HepG2 (cell line): ENCODE measurements at regions not wholly inside any gene's neighbourhood (a gene's known extent, or its start where the extent isn't known, plus 50 kb on each side); places are given as distances from the start of the nearest gene placed in this dataset.

Source experiments
- ARID5B ChIP-seq: IDR thresholded peaks from 2 replicates; pipeline ENCODE4 v1.4.0; 2020; ENCODE audit warnings: mild to moderate bottlenecking, missing genetic modification reagents
- MAFG ChIP-seq: sonication (generic); formaldehyde crosslinking; IDR thresholded peaks from 2 replicates; pipeline ENCODE4 v1.5.1; 2020; ENCODE audit warnings: mild to moderate bottlenecking, missing genetic modification reagents
- MEIS2 ChIP-seq: sonication (generic); formaldehyde crosslinking; IDR thresholded peaks from 2 replicates; pipeline ENCODE4 v1.9.0; 2021; ENCODE audit warnings: mild to moderate bottlenecking, missing genetic modification reagents
- NCOA2 ChIP-seq: sonication (generic); formaldehyde crosslinking; IDR thresholded peaks from 2 replicates; pipeline ENCODE4 v1.8.0; 2022; ENCODE audit warnings: inconsistent platforms
- PATZ1 ChIP-seq: sonication (generic); formaldehyde crosslinking; IDR thresholded peaks from 2 replicates; pipeline ENCODE4 v1.4.0; 2020; ENCODE audit warnings: missing genetic modification reagents
- POGZ ChIP-seq: sonication (generic); formaldehyde crosslinking; IDR thresholded peaks from 2 replicates; pipeline ENCODE4 v1.4.0; 2020; ENCODE audit warnings: mild to moderate bottlenecking, missing genetic modification reagents
- REPIN1 ChIP-seq: sonication (generic); formaldehyde crosslinking; IDR thresholded peaks from 2 replicates; pipeline ENCODE4 v1.8.0; 2022; ENCODE audit warnings: missing genetic modification reagents, low read depth, mild to moderate bottlenecking, borderline replicate concordance
- RFX1 ChIP-seq: fragments of 450-650 bp; IDR thresholded peaks from 2 replicates; pipeline ENCODE4 v1.6.1; 2017
- SP1 ChIP-seq, 2 experiments: fragments of 450-650 bp in 1 of 2; sonication (generic) in 1 of 2; formaldehyde crosslinking in 1 of 2; IDR thresholded peaks; 2 replicates each; pipeline versions ENCODE4 v1.4.0 to v1.6.1; 2016 to 2020; ENCODE audit warnings: missing genetic modification reagents in 1 of 2
- SSRP1 ChIP-seq: IDR thresholded peaks from 2 replicates; pipeline ENCODE4 v1.6.1; 2016; ENCODE audit warnings: control low read depth
- STAG1 ChIP-seq: sonication (generic); formaldehyde crosslinking; IDR thresholded peaks from 2 replicates; pipeline ENCODE4 v1.4.0; 2020; ENCODE audit warnings: missing genetic modification reagents
- TCF7L2 ChIP-seq: IDR thresholded peaks from 2 replicates; pipeline ENCODE4 v1.6.1; 2011; ENCODE audit warnings: mild to moderate bottlenecking, low read depth, low read length, moderate library complexity
- TSC22D2 ChIP-seq: sonication (generic); formaldehyde crosslinking; IDR thresholded peaks from 2 replicates; pipeline ENCODE4 v1.5.1; 2020; ENCODE audit warnings: missing genetic modification reagents, mild to moderate bottlenecking, borderline replicate concordance
- ZNF10 ChIP-seq: sonication (generic); formaldehyde crosslinking; IDR thresholded peaks from 2 replicates; pipeline ENCODE4 v1.4.0; 2020; ENCODE audit warnings: mild to moderate bottlenecking, low read depth, missing genetic modification reagents, borderline replicate concordance
- ZNF121 ChIP-seq: sonication (generic); formaldehyde crosslinking; IDR thresholded peaks from 2 replicates; pipeline ENCODE4 v1.5.0; 2020; ENCODE audit warnings: mild to moderate bottlenecking, missing genetic modification reagents
- ZNF414 ChIP-seq: sonication (generic); formaldehyde crosslinking; IDR thresholded peaks from 2 replicates; pipeline ENCODE4 v1.5.0; 2020; ENCODE audit warnings: missing genetic modification reagents
- ZNF607 ChIP-seq: sonication (generic); formaldehyde crosslinking; IDR thresholded peaks from 2 replicates; pipeline ENCODE4 v1.5.1; 2020; ENCODE audit warnings: missing genetic modification reagents, mild to moderate bottlenecking, borderline replicate concordance
- TF ChIP-seq, protein P1 (sequence below): sonication (generic); formaldehyde crosslinking; IDR thresholded peaks from 2 replicates; pipeline ENCODE4 v1.9.0; 2021; ENCODE audit warnings: mild to moderate bottlenecking, missing genetic modification reagents

GRCh38 chr20:50389438-50389807 lies 120.8 kb upstream of the PTPN1 start (continued):
- TF ChIP-seq ARID5B (peak; percentile 93), POGZ (CRISPR knock-in tag) (no peak; the same call in none of the 2 replicates), ZNF607 (0 out of 2 replicates have a peak, but pooled peaks have one; percentile 37), TSC22D2 (CRISPR knock-in tag) (0 out of 2 replicates have a peak, but pooled peaks have one; percentile 41), MAFG (CRISPR knock-in tag) (no peak), ZNF10 (CRISPR knock-in tag) (no peak), RFX1 (no peak), PATZ1 (CRISPR knock-in tag) (peak; percentile 90), ZNF414 (CRISPR knock-in tag) (no peak), NCOA2 (CRISPR knock-in tag) (peak; percentile 99), SSRP1 (CRISPR knock-in tag) (peak; percentile 7; the same call in 1 of the 2 replicates), ZNF121 (CRISPR knock-in tag) (peak; percentile 19; the same call in 1 of the 2 replicates), MEIS2 (CRISPR knock-in tag) (0 out of 2 replicates have a peak, but pooled peaks have one; percentile 81), TCF7L2 (peak; percentile 84), SP1 (IDR thresholded peaks at IDR 0.05) (no peak), SP1 (CRISPR knock-in tag; IDR thresholded peaks at IDR 0.05) (peak; percentile 47), STAG1 (CRISPR knock-in tag) (peak; percentile 37; the same call in 1 of the 2 replicates), REPIN1 (CRISPR knock-in tag) (0 out of 2 replicates have a peak, but pooled peaks have one; percentile 11)
- TF ChIP-seq, protein P1, sequence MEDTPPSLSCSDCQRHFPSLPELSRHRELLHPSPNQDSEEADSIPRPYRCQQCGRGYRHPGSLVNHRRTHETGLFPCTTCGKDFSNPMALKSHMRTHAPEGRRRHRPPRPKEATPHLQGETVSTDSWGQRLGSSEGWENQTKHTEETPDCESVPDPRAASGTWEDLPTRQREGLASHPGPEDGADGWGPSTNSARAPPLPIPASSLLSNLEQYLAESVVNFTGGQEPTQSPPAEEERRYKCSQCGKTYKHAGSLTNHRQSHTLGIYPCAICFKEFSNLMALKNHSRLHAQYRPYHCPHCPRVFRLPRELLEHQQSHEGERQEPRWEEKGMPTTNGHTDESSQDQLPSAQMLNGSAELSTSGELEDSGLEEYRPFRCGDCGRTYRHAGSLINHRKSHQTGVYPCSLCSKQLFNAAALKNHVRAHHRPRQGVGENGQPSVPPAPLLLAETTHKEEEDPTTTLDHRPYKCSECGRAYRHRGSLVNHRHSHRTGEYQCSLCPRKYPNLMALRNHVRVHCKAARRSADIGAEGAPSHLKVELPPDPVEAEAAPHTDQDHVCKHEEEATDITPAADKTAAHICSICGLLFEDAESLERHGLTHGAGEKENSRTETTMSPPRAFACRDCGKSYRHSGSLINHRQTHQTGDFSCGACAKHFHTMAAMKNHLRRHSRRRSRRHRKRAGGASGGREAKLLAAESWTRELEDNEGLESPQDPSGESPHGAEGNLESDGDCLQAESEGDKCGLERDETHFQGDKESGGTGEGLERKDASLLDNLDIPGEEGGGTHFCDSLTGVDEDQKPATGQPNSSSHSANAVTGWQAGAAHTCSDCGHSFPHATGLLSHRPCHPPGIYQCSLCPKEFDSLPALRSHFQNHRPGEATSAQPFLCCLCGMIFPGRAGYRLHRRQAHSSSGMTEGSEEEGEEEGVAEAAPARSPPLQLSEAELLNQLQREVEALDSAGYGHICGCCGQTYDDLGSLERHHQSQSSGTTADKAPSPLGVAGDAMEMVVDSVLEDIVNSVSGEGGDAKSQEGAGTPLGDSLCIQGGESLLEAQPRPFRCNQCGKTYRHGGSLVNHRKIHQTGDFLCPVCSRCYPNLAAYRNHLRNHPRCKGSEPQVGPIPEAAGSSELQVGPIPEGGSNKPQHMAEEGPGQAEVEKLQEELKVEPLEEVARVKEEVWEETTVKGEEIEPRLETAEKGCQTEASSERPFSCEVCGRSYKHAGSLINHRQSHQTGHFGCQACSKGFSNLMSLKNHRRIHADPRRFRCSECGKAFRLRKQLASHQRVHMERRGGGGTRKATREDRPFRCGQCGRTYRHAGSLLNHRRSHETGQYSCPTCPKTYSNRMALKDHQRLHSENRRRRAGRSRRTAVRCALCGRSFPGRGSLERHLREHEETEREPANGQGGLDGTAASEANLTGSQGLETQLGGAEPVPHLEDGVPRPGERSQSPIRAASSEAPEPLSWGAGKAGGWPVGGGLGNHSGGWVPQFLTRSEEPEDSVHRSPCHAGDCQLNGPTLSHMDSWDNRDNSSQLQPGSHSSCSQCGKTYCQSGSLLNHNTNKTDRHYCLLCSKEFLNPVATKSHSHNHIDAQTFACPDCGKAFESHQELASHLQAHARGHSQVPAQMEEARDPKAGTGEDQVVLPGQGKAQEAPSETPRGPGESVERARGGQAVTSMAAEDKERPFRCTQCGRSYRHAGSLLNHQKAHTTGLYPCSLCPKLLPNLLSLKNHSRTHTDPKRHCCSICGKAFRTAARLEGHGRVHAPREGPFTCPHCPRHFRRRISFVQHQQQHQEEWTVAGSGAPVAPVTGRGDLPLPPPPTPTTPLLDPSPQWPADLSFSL (CRISPR knock-in tag): 0 out of 2 replicates have a peak, but pooled peaks have one; percentile 11
